ENCODE measurements at regions not wholly inside any gene's neighbourhood (a gene's known extent, or its start where the extent isn't known, plus 50 kb on each side); places are given as distances from the start of the nearest gene placed in this dataset.

GRCh38 chr3:102545276-102545675, 110.5 kb downstream of the ZPLD1 start:
- TF ChIP-seq CTCF (IDR thresholded peaks at IDR 0.05; ENCODE audit: unreplicated experiment) = no peak
- no peak overlapping the region for H3K4me3 Mint-ChIP-seq (ENCODE audit: unreplicated experiment)
- H3K27ac Mint-ChIP-seq (ENCODE audit: low read depth, unreplicated experiment) = no peak overlapping the region
- no peaks in the 10 kb centered on the region for H3K36me3 Mint-ChIP-seq (ENCODE audit: insufficient read depth, unreplicated experiment)
- BruUV-seq (replicated peaks) = no TSS peak
- H3K4me1 Mint-ChIP-seq (ENCODE audit: insufficient read depth, unreplicated experiment) = no peaks in the 10 kb centered on the region
- ChIA-PET CTCF (interaction anchor here (1.5 to 19.7 kb wide), 3 partner anchors 311 to 319 kb away, joined by 3 to 672 read pairs (median 9); no protein-coding TSS in a partner anchor), POLR2A (no interaction called here)
- no peak for DNase-seq (ENCODE audit: unreplicated experiment)
- H3K9me3 Mint-ChIP-seq (ENCODE audit: unreplicated experiment) = no peaks in the 10 kb centered on the region
- intact Hi-C loops (cut with micrococcal nuclease) = no loop called here
- peaks cover 13% of the 10 kb centered on the region for H3K27me3 Mint-ChIP-seq (ENCODE audit: insufficient read depth, unreplicated experiment)

- Mint-ChIP-seq H3K4me1 (ENCODE audit: insufficient read depth, unreplicated experiment) (no peaks in the 10 kb centered on the region), H3K27me3 (ENCODE audit: insufficient read depth, unreplicated experiment) (peaks cover 51% of the 10 kb centered on the region), H3K36me3 (ENCODE audit: insufficient read depth, unreplicated experiment) (no peaks in the 10 kb centered on the region), H3K27ac (ENCODE audit: low read depth, unreplicated experiment) (no peak overlapping the region), H3K4me3 (ENCODE audit: unreplicated experiment) (no peak overlapping the region), H3K9me3 (ENCODE audit: unreplicated experiment) (no peaks in the 10 kb centered on the region)
- BruUV-seq (replicated peaks) = no TSS peak
- no peak for TF ChIP-seq CTCF (IDR thresholded peaks at IDR 0.05; ENCODE audit: unreplicated experiment)
- POLR2A ChIA-PET = no interaction called here
- DNase-seq (ENCODE audit: unreplicated experiment) = no peak
- intact Hi-C loops (cut with micrococcal nuclease) = no loop called here
- CTCF ChIA-PET = interaction anchor here (0.7 kb wide), 1 partner anchor 1009 kb away, joined by 3 read pairs; no protein-coding TSS in a partner anchor
These were observed 119.1 kb downstream of the ZPLD1 start for GRCh38 chr3:102553876-102554275.

GRCh38 chr3:102570511-102570910, 135.7 kb downstream of the ZPLD1 start:
- intact Hi-C loops (cut with micrococcal nuclease) = no loop called here
- H3K4me3 Mint-ChIP-seq (ENCODE audit: unreplicated experiment) = no peak overlapping the region
- no peak overlapping the region for H3K27ac Mint-ChIP-seq (ENCODE audit: low read depth, unreplicated experiment)
- H3K9me3 Mint-ChIP-seq (ENCODE audit: unreplicated experiment) = no peaks in the 10 kb centered on the region
- no peak for DNase-seq (ENCODE audit: unreplicated experiment)
- H3K4me1 Mint-ChIP-seq (ENCODE audit: insufficient read depth, unreplicated experiment) = no peaks in the 10 kb centered on the region
- no peak for TF ChIP-seq CTCF (IDR thresholded peaks at IDR 0.05; ENCODE audit: unreplicated experiment)
- H3K27me3 Mint-ChIP-seq (ENCODE audit: insufficient read depth, unreplicated experiment) = peaks cover 20% of the 10 kb centered on the region
- ChIA-PET POLR2A (no interaction called here), CTCF (no interaction called here)
- no peaks in the 10 kb centered on the region for H3K36me3 Mint-ChIP-seq (ENCODE audit: insufficient read depth, unreplicated experiment)
- no TSS peak for BruUV-seq (replicated peaks)

- intact Hi-C loops (cut with micrococcal nuclease) = no loop called here
- Mint-ChIP-seq H3K4me1 (ENCODE audit: insufficient read depth, unreplicated experiment) (no peaks in the 10 kb centered on the region), H3K27ac (ENCODE audit: low read depth, unreplicated experiment) (no peak overlapping the region), H3K36me3 (ENCODE audit: insufficient read depth, unreplicated experiment) (no peaks in the 10 kb centered on the region), H3K9me3 (ENCODE audit: unreplicated experiment) (no peaks in the 10 kb centered on the region), H3K27me3 (ENCODE audit: insufficient read depth, unreplicated experiment) (peaks cover 15% of the 10 kb centered on the region), H3K4me3 (ENCODE audit: unreplicated experiment) (no peak overlapping the region)
- no peak for TF ChIP-seq CTCF (IDR thresholded peaks at IDR 0.05; ENCODE audit: unreplicated experiment)
- DNase-seq (ENCODE audit: unreplicated experiment) = no peak
- ChIA-PET POLR2A (no interaction called here), CTCF (no interaction called here)
- BruUV-seq (replicated peaks) = no TSS peak
These were observed 136.2 kb downstream of the ZPLD1 start for GRCh38 chr3:102571006-102571405.
